SK-N-MC (cell line): ENCODE measurements at regions not wholly inside any gene's neighbourhood (a gene's known extent, or its start where the extent isn't known, plus 50 kb on each side); places are given as distances from the start of the nearest gene placed in this dataset.

Experiments used
- EZH2 ChIP-seq: fragments of 200-600 bp; sonication (generic); IDR thresholded peaks from one replicate; pipeline ENCODE4 v1.6.1; 2017; ENCODE audit warnings: antibody characterized with exemption
- FOXP2 ChIP-seq: optimal IDR thresholded peaks from 2 replicates; pipeline ENCODE3; 2011; ENCODE audit warnings: mild to moderate bottlenecking, moderate library complexity; ENCODE audit not compliant: insufficient read depth; ENCODE audit errors: extremely low read length, control extremely low read depth
- POLR2AphosphoS5 ChIP-seq: IDR thresholded peaks from 2 replicates; pipeline ENCODE4 v1.6.1; 2012; ENCODE audit warnings: mild to moderate bottlenecking, low read depth, low read length, borderline replicate concordance

- TF ChIP-seq POLR2AphosphoS5: no peak
- no peak for TF ChIP-seq EZH2
- TF ChIP-seq FOXP2: no peak
These were observed 115.9 kb downstream of the INHBB start for GRCh38 chr2:120461546-120462537.
